ENCODE measurements at regions not wholly inside any gene's neighbourhood (a gene's known extent, or its start where the extent isn't known, plus 50 kb on each side); places are given as distances from the start of the nearest gene placed in this dataset.

DNA sequence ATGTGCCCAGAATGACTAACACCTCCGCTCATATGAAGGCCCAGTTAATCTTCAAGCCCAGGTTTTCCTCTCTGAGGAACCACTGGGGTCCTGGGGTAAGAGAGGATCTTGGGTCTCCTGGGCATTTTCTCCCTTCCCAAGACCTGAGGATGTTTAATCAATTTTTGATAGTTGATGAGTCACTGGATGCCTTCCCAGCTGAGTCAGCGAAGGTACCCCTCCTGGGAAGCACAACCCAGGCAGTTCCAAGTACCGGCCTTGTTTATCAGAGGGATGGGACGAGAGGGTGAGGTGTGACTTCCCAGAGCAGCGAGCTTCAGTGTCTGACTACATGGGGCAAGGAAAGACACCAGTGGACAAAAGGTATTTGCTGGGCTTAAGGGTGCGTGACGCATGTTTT is 119.6 kb upstream of the IL12B start:
- no peak for DNase-seq (ENCODE audit: extremely low read depth, low read depth)
- H3K4me3 ChIP-seq (replicated peaks; ENCODE audit: low read depth, low read length): no peak overlapping the region
- TF ChIP-seq, protein P1, sequence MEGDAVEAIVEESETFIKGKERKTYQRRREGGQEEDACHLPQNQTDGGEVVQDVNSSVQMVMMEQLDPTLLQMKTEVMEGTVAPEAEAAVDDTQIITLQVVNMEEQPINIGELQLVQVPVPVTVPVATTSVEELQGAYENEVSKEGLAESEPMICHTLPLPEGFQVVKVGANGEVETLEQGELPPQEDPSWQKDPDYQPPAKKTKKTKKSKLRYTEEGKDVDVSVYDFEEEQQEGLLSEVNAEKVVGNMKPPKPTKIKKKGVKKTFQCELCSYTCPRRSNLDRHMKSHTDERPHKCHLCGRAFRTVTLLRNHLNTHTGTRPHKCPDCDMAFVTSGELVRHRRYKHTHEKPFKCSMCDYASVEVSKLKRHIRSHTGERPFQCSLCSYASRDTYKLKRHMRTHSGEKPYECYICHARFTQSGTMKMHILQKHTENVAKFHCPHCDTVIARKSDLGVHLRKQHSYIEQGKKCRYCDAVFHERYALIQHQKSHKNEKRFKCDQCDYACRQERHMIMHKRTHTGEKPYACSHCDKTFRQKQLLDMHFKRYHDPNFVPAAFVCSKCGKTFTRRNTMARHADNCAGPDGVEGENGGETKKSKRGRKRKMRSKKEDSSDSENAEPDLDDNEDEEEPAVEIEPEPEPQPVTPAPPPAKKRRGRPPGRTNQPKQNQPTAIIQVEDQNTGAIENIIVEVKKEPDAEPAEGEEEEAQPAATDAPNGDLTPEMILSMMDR (IDR thresholded peaks at IDR 0.05; ENCODE audit: low read depth, low read length, missing control alignments): no peak

DNA sequence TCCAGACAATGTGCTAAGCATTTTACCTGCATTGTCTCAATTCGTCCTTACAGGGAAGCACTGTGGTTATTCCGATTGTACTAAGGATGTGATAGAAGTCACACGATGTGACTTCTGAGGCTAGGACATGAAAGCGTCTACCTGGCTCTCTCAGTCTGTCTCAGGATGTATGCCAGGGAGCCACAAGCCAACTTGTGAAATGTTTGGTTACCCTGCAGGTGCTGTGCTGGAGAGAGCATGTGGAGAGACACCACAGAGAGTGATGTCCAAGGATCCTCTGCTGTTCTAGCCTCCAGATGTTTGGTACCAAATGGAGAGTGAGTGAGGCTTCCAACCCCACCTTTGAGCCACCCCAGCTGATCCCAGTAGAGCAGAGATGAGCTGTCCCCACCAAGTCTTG is 120.1 kb upstream of the IL12B start:
- no peak for DNase-seq (ENCODE audit: extremely low read depth, low read depth)
- no peak overlapping the region for H3K4me3 ChIP-seq (replicated peaks; ENCODE audit: low read depth, low read length)
- TF ChIP-seq, protein P1 (IDR thresholded peaks at IDR 0.05; ENCODE audit: low read depth, low read length, missing control alignments): no peak

DNA sequence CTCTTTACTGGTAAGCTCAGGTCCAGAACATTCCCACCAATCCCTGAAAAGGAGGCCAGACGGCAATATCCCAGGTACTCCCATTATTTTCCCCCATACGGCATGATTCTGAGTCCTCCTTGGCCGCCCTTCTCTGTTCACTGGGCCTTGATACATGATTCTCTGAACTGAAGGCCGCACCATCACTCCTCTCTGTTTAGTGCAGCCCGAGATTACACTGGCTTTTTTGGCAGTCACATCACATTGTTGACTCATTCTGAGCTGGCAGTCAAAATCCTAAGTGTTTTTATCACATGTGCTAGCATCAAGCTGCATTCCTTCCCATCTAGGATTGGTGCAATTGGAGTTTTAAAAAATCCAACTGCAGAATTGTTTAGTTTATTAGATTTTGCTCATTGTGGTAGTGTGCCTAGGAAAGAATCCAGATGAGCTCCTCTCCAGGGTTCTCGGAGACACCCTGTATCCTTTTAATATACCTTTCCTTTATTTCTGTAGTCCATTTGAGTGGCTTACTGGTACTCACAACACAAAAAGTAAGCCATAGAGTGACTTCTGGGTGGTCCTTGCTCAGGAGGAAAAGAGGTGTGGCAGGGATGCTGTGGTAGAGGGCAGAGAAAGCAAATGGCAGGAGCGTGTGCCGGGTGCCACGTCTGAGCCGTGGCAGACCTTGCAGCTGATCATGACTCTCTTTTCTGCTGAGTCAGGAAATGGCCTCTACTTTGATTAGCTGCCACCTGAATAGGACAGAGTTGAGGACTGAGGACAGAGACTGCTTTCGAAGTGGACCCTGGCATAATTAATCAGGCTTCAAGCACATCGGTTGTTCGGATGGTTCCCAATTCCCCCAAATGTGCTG is 121.1 kb upstream of the IL12B start:
- H3K4me3 ChIP-seq (replicated peaks; ENCODE audit: low read depth, low read length): no peak overlapping the region
- peak; percentile 91 for DNase-seq (ENCODE audit: extremely low read depth, low read depth)
- TF ChIP-seq, protein P1 (IDR thresholded peaks at IDR 0.05; ENCODE audit: low read depth, low read length, missing control alignments): no peak

GRCh38 chr5:159452480-159453167 is 122.3 kb upstream of the IL12B start:
- DNase-seq (ENCODE audit: extremely low read depth, low read depth): no peak
- TF ChIP-seq, protein P1 (IDR thresholded peaks at IDR 0.05; ENCODE audit: low read depth, low read length, missing control alignments): no peak
- H3K4me3 ChIP-seq (replicated peaks; ENCODE audit: low read depth, low read length): no peak overlapping the region

DNA sequence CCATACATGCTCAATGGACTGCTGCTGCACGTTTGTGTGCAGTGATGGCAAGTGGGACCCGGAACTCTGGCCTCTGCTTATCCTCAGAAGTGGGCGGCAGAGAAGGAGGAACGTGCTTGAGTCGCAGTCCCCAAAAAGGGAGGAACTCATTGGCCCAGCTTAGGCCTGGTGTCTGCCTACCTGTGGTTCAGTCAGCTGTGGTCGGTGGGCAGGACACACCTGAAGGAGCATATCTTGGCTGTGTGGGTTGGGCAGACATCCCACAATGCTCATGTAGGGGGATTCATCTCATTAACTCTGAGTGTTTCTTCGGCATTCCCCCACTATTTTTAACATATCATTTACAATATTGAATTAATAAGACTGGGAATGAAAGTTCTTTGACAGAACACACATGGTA is 122.9 kb upstream of the IL12B start:
- no peak overlapping the region for H3K4me3 ChIP-seq (replicated peaks; ENCODE audit: low read depth, low read length)
- TF ChIP-seq, protein P1 (IDR thresholded peaks at IDR 0.05; ENCODE audit: low read depth, low read length, missing control alignments): no peak
- no peak for DNase-seq (ENCODE audit: extremely low read depth, low read depth)

- TF ChIP-seq, protein P1 (IDR thresholded peaks at IDR 0.05; ENCODE audit: low read depth, low read length, missing control alignments): no peak
- H3K4me3 ChIP-seq (replicated peaks; ENCODE audit: low read depth, low read length): no peak overlapping the region
- DNase-seq (ENCODE audit: extremely low read depth, low read depth): no peak
Observed at GRCh38 chr5:159456261-159456660, 126.0 kb upstream of the IL12B start.
